WTC11 (cell line): ENCODE measurements at regions not wholly inside any gene's neighbourhood (a gene's known extent, or its start where the extent isn't known, plus 50 kb on each side); places are given as distances from the start of the nearest gene placed in this dataset.

Experiments used
- ATAC-seq: fragments of 200-7000 bp; cut with Tn5 transposase; 2 replicates; pipeline ENCODE4 v1.10.0; 2021; ENCODE audit warnings: mild to moderate bottlenecking, moderate library complexity
- CTCF ChIA-PET: fragments of 300-600 bp; sonication (Branson Sonifier 250); formaldehyde crosslinking; loops from one replicate; lab custom pipeline; 2021; ENCODE audit warnings: antibody characterized with exemption; lab: Charles Lee
- POLR2A ChIA-PET: fragments of 350-600 bp; sonication (Branson Sonifier 250); formaldehyde crosslinking; loops from one replicate; lab custom pipeline; 2021; ENCODE audit warnings: antibody characterized with exemption; lab: Charles Lee
- DNase-seq: peaks from one replicate; pipeline ENCODE4 v3.0.0; 2021; ENCODE audit warnings: low spot score
- H3K27ac Mint-ChIP-seq: 2 replicates; pipeline ENCODE4 v1.8.0; 2021; ENCODE audit warnings: mixed read lengths
- H3K27me3 Mint-ChIP-seq: 2 replicates; pipeline ENCODE4 v1.8.0; 2021; ENCODE audit warnings: low read depth, mild to moderate bottlenecking, moderate library complexity, mixed read lengths
- H3K36me3 Mint-ChIP-seq: 2 replicates; pipeline ENCODE4 v1.8.0; 2021; ENCODE audit warnings: mixed read lengths
- H3K4me1 Mint-ChIP-seq: 2 replicates; pipeline ENCODE4 v1.8.0; 2022; ENCODE audit warnings: mixed read lengths
- H3K4me3 Mint-ChIP-seq: 2 replicates; pipeline ENCODE4 v1.8.0; 2021; ENCODE audit warnings: mild to moderate bottlenecking, moderate library complexity, mixed read lengths
- H3K9me3 Mint-ChIP-seq: 2 replicates; pipeline ENCODE4 v1.8.0; 2021; ENCODE audit warnings: mixed read lengths
- E2F1 ChIP-seq: sonication (generic); formaldehyde crosslinking; IDR thresholded peaks from 2 replicates; pipeline ENCODE4 v1.8.0; 2022; ENCODE audit warnings: mild to moderate bottlenecking, missing genetic modification reagents
- EMX1 ChIP-seq: fragments of 250-450 bp; sonication (Bioruptor Pico); IDR thresholded peaks from 2 replicates; pipeline ENCODE4 v1.8.0; 2021; ENCODE audit warnings: mild to moderate bottlenecking
- FOXP1 ChIP-seq: sonication (generic); formaldehyde crosslinking; IDR thresholded peaks from 2 replicates; pipeline ENCODE4 v1.8.0; 2022; ENCODE audit warnings: missing genetic modification reagents, mild to moderate bottlenecking, moderate library complexity, borderline replicate concordance
- GABPB1 ChIP-seq: sonication (generic); formaldehyde crosslinking; IDR thresholded peaks from 2 replicates; pipeline ENCODE4 v1.8.1; 2023; ENCODE audit warnings: mild to moderate bottlenecking, missing genetic modification reagents
- GTF2I ChIP-seq: fragments of 250-450 bp; sonication (Bioruptor Pico); conservative IDR thresholded peaks from 2 replicates; pipeline ENCODE4 v1.4.0; 2021; ENCODE audit warnings: mild to moderate bottlenecking
- IRF1 ChIP-seq: sonication (generic); formaldehyde crosslinking; IDR thresholded peaks from 2 replicates; pipeline ENCODE4 v1.8.0; 2023; ENCODE audit warnings: missing genetic modification reagents
- JAZF1 ChIP-seq: fragments of 250-450 bp; sonication (Bioruptor Pico); IDR thresholded peaks from 2 replicates; pipeline ENCODE4 v1.9.0; 2021; ENCODE audit warnings: moderate library complexity, mild to moderate bottlenecking, inconsistent platforms
- SMAD4 ChIP-seq: sonication (generic); formaldehyde crosslinking; IDR thresholded peaks from 2 replicates; pipeline ENCODE4 v1.8.0; 2022; ENCODE audit warnings: mild to moderate bottlenecking, missing genetic modification reagents
- SOX15 ChIP-seq: fragments of 250-450 bp; sonication (Bioruptor Pico); IDR thresholded peaks from 2 replicates; pipeline ENCODE4 v1.9.0; 2021; ENCODE audit warnings: mild to moderate bottlenecking
- ZNF121 ChIP-seq: sonication (generic); formaldehyde crosslinking; IDR thresholded peaks from 2 replicates; pipeline ENCODE4 v1.8.0; 2023; ENCODE audit warnings: missing genetic modification reagents
- ZNF317 ChIP-seq: sonication (generic); formaldehyde crosslinking; IDR thresholded peaks from 2 replicates; pipeline ENCODE4 v1.8.1; 2023; ENCODE audit warnings: low read depth, mild to moderate bottlenecking, moderate library complexity, missing genetic modification reagents, borderline replicate concordance
- ZNF396 ChIP-seq: fragments of 250-450 bp; sonication (Bioruptor Pico); IDR thresholded peaks from 2 replicates; pipeline ENCODE4 v1.8.0; 2021; ENCODE audit warnings: mild to moderate bottlenecking, moderate library complexity, borderline replicate concordance
- ZNF671 ChIP-seq: fragments of 250-450 bp; sonication (Bioruptor Pico); IDR thresholded peaks from 2 replicates; pipeline ENCODE4 v1.8.0; 2021; ENCODE audit warnings: mild to moderate bottlenecking
- TF ChIP-seq, protein P1 (sequence below): sonication (generic); formaldehyde crosslinking; IDR thresholded peaks from 2 replicates; pipeline ENCODE4 v1.8.1; 2022; ENCODE audit warnings: missing genetic modification reagents, borderline replicate concordance
- TF ChIP-seq, protein P2 (sequence below): sonication (generic); formaldehyde crosslinking; IDR thresholded peaks from 2 replicates; pipeline ENCODE4 v1.8.1; 2022; ENCODE audit warnings: mild to moderate bottlenecking, missing genetic modification reagents, moderate library complexity, borderline replicate concordance
- TF ChIP-seq, protein P3 (sequence below): sonication (generic); formaldehyde crosslinking; IDR thresholded peaks from 2 replicates; pipeline ENCODE4 v1.8.0; 2022; ENCODE audit warnings: mild to moderate bottlenecking, missing genetic modification reagents
- TF ChIP-seq, protein P4 (sequence below): sonication (generic); formaldehyde crosslinking; IDR thresholded peaks from 2 replicates; pipeline ENCODE4 v1.8.1; 2023; ENCODE audit warnings: mild to moderate bottlenecking, missing genetic modification reagents
- TF ChIP-seq, protein P5 (sequence below): fragments of 250-450 bp; sonication (Bioruptor Pico); IDR thresholded peaks from 2 replicates; pipeline ENCODE4 v1.9.0; 2021; ENCODE audit warnings: mild to moderate bottlenecking, borderline replicate concordance

GRCh38 chr22:49600468-49600867 lies 227.2 kb downstream of the BRD1 start:
- TF ChIP-seq ZNF121 (CRISPR knock-in tag): no peak
- TF ChIP-seq ZNF317 (CRISPR knock-in tag): no peak
- no peak for TF ChIP-seq EMX1 (CRISPR knock-in tag)
- TF ChIP-seq, protein P1, sequence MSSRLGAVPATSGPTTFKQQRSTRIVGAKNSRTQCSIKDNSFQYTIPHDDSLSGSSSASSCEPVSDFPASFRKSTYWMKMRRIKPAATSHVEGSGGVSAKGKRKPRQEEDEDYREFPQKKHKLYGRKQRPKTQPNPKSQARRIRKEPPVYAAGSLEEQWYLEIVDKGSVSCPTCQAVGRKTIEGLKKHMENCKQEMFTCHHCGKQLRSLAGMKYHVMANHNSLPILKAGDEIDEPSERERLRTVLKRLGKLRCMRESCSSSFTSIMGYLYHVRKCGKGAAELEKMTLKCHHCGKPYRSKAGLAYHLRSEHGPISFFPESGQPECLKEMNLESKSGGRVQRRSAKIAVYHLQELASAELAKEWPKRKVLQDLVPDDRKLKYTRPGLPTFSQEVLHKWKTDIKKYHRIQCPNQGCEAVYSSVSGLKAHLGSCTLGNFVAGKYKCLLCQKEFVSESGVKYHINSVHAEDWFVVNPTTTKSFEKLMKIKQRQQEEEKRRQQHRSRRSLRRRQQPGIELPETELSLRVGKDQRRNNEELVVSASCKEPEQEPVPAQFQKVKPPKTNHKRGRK (CRISPR knock-in tag): no peak
- TF ChIP-seq GABPB1 (CRISPR knock-in tag): no peak
- TF ChIP-seq E2F1 (CRISPR knock-in tag): no peak
- TF ChIP-seq, protein P2, sequence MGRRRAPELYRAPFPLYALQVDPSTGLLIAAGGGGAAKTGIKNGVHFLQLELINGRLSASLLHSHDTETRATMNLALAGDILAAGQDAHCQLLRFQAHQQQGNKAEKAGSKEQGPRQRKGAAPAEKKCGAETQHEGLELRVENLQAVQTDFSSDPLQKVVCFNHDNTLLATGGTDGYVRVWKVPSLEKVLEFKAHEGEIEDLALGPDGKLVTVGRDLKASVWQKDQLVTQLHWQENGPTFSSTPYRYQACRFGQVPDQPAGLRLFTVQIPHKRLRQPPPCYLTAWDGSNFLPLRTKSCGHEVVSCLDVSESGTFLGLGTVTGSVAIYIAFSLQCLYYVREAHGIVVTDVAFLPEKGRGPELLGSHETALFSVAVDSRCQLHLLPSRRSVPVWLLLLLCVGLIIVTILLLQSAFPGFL (CRISPR knock-in tag): no peak
- no peak for TF ChIP-seq SMAD4 (CRISPR knock-in tag)
- no peak for TF ChIP-seq IRF1 (CRISPR knock-in tag)
- no peak for TF ChIP-seq SOX15 (CRISPR knock-in tag)
- no peak for TF ChIP-seq JAZF1
- TF ChIP-seq ZNF671: no peak
- no peak for TF ChIP-seq GTF2I (CRISPR knock-in tag)
- no peak for TF ChIP-seq ZNF396
- TF ChIP-seq, protein P3, sequence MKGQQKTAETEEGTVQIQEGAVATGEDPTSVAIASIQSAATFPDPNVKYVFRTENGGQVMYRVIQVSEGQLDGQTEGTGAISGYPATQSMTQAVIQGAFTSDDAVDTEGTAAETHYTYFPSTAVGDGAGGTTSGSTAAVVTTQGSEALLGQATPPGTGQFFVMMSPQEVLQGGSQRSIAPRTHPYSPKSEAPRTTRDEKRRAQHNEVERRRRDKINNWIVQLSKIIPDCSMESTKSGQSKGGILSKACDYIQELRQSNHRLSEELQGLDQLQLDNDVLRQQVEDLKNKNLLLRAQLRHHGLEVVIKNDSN (CRISPR knock-in tag): no peak
- TF ChIP-seq, protein P4, sequence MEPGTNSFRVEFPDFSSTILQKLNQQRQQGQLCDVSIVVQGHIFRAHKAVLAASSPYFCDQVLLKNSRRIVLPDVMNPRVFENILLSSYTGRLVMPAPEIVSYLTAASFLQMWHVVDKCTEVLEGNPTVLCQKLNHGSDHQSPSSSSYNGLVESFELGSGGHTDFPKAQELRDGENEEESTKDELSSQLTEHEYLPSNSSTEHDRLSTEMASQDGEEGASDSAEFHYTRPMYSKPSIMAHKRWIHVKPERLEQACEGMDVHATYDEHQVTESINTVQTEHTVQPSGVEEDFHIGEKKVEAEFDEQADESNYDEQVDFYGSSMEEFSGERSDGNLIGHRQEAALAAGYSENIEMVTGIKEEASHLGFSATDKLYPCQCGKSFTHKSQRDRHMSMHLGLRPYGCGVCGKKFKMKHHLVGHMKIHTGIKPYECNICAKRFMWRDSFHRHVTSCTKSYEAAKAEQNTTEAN (CRISPR knock-in tag): no peak
- TF ChIP-seq FOXP1 (CRISPR knock-in tag): no peak
- TF ChIP-seq, protein P5, sequence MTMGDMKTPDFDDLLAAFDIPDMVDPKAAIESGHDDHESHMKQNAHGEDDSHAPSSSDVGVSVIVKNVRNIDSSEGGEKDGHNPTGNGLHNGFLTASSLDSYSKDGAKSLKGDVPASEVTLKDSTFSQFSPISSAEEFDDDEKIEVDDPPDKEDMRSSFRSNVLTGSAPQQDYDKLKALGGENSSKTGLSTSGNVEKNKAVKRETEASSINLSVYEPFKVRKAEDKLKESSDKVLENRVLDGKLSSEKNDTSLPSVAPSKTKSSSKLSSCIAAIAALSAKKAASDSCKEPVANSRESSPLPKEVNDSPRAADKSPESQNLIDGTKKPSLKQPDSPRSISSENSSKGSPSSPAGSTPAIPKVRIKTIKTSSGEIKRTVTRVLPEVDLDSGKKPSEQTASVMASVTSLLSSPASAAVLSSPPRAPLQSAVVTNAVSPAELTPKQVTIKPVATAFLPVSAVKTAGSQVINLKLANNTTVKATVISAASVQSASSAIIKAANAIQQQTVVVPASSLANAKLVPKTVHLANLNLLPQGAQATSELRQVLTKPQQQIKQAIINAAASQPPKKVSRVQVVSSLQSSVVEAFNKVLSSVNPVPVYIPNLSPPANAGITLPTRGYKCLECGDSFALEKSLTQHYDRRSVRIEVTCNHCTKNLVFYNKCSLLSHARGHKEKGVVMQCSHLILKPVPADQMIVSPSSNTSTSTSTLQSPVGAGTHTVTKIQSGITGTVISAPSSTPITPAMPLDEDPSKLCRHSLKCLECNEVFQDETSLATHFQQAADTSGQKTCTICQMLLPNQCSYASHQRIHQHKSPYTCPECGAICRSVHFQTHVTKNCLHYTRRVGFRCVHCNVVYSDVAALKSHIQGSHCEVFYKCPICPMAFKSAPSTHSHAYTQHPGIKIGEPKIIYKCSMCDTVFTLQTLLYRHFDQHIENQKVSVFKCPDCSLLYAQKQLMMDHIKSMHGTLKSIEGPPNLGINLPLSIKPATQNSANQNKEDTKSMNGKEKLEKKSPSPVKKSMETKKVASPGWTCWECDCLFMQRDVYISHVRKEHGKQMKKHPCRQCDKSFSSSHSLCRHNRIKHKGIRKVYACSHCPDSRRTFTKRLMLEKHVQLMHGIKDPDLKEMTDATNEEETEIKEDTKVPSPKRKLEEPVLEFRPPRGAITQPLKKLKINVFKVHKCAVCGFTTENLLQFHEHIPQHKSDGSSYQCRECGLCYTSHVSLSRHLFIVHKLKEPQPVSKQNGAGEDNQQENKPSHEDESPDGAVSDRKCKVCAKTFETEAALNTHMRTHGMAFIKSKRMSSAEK (CRISPR knock-in tag): no peak
- H3K27me3 Mint-ChIP-seq: peaks cover 4% of the 10 kb centered on the region; the same call in 1 of the 2 replicates
- peaks cover 19% of the 10 kb centered on the region for H3K36me3 Mint-ChIP-seq
- no peaks in the 10 kb centered on the region for H3K4me1 Mint-ChIP-seq
- no peak overlapping the region for H3K27ac Mint-ChIP-seq
- peaks cover 22% of the 10 kb centered on the region for H3K9me3 Mint-ChIP-seq
- no peak overlapping the region for H3K4me3 Mint-ChIP-seq
- DNase-seq (no peak), ATAC-seq (no peak)
- ChIA-PET POLR2A (no interaction called here), CTCF (no interaction called here)
